ENCODE measurements at regions not wholly inside any gene's neighbourhood (a gene's known extent, or its start where the extent isn't known, plus 50 kb on each side); places are given as distances from the start of the nearest gene placed in this dataset.

DNA sequence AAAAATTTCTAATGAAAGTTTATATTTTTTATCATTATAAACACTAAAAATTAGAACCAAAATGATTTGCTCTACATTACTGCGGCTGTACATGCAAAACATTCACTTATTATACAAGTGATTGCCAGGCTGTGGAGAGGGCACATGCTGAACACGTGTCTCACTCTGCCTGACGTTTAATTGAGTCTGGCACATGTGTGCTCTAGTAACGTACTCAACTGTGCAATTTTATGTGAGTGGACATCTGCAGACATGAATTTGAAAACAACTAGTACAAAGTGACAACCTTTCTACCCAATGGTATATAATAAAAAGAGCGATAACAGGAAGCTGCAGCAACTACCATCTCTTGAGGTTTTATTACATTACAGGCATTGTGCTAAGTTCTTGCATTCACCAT lies 341.4 kb downstream of the KLF12 start:
- no peaks in the 10 kb centered on the region for H3K36me3 ChIP-seq (ENCODE audit: control insufficient read depth, insufficient read depth, low read length)
- TF ChIP-seq CTCF (IDR thresholded peaks at IDR 0.05; ENCODE audit: insufficient read depth, low read length, poor library complexity, severe bottlenecking): no peak
- no peak overlapping the region for H3K4me3 ChIP-seq (replicated peaks; ENCODE audit: low read depth, low read length)
- no peaks in the 10 kb centered on the region for H3K27me3 ChIP-seq (replicated peaks; ENCODE audit: control insufficient read depth, insufficient read depth, low read length)
- DNase-seq (ENCODE audit: extremely low read depth, insufficient read length): no peak

DNA sequence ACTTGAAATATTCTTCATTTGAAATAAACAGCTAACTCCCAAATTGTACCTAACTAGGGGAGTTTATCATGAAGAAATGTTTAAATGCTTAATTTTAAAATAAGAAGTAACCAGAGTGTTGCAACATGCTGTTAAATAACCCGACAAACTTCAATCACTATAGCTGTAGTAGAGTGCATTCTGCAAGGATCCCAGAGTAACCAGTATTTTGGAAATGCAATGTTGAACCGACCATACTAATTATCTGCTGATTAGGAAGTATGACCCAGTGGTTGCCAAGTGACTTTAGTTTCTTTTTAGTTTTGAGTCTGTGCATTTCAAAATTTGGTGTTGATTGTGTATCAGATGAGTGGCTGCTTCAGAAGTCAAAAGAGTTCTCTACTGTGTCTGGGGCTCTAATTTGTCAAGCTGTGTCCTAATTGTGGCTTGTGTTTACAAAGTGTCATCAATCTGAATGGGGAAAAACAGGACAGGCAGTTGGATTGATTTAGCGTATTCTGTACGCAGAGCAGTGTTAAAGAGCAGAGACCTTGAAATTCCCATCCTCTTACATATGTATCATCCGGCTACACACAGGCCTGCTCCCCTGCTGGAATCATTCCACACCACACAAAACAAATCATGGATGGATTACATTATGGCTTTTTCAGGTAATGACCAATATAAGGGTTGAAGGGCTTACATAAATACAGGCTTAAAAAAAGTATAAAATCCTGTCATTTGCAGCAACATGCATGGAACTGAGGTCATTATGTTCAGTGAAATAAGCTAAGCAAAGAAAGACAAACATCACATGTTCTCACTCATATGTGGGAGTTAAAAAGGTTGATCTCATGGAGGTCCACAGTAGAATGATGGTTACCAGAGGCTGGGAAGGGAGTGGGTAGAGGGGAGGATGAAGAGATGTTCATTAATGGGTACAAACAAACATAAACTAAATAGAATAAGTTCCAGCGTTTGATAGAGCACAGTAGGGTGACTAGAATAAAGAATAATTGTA lies 351.5 kb downstream of the KLF12 start:
- no peaks in the 10 kb centered on the region for H3K36me3 ChIP-seq (ENCODE audit: control insufficient read depth, insufficient read depth, low read length)
- H3K4me3 ChIP-seq (replicated peaks; ENCODE audit: low read depth, low read length): no peak overlapping the region
- H3K27me3 ChIP-seq (replicated peaks; ENCODE audit: control insufficient read depth, insufficient read depth, low read length): no peaks in the 10 kb centered on the region
- no peak for TF ChIP-seq CTCF (IDR thresholded peaks at IDR 0.05; ENCODE audit: insufficient read depth, low read length, poor library complexity, severe bottlenecking)
- DNase-seq (ENCODE audit: extremely low read depth, insufficient read length): no peak

GRCh38 chr13:73781384-73781783 lies 352.8 kb downstream of the KLF12 start:
- Histone ChIP-seq H3K4me3 (replicated peaks; ENCODE audit: low read depth, low read length) (no peak overlapping the region), H3K27me3 (replicated peaks; ENCODE audit: control insufficient read depth, insufficient read depth, low read length) (no peaks in the 10 kb centered on the region), H3K36me3 (ENCODE audit: control insufficient read depth, insufficient read depth, low read length) (no peaks in the 10 kb centered on the region)
- no peak for TF ChIP-seq CTCF (IDR thresholded peaks at IDR 0.05; ENCODE audit: insufficient read depth, low read length, poor library complexity, severe bottlenecking)
- DNase-seq (ENCODE audit: extremely low read depth, insufficient read length): no peak

DNA sequence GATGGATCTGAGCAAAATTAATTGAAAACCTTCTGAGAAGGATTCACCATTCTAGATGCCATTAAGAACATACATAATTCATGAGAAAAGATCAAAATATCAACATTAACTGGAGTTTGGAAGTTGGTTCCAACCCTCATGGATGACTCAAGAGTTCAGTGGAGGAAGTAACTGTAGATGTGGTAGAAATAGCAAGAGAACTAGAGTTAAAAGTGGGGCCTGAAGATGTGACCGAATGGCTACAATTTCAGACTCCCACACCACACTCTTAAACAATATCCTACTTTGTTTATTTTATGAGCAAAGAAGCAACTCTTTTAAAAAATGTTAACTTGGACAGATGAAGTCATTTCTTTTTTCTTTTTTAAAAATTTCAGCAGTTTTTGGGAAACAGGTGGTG lies 354.3 kb downstream of the KLF12 start:
- H3K27me3 ChIP-seq (replicated peaks; ENCODE audit: control insufficient read depth, insufficient read depth, low read length): no peaks in the 10 kb centered on the region
- no peak for DNase-seq (ENCODE audit: extremely low read depth, insufficient read length)
- no peak for TF ChIP-seq CTCF (IDR thresholded peaks at IDR 0.05; ENCODE audit: insufficient read depth, low read length, poor library complexity, severe bottlenecking)
- H3K4me3 ChIP-seq (replicated peaks; ENCODE audit: low read depth, low read length): no peak overlapping the region
- H3K36me3 ChIP-seq (ENCODE audit: control insufficient read depth, insufficient read depth, low read length): no peaks in the 10 kb centered on the region

GRCh38 chr13:73778242-73778864 lies 355.9 kb downstream of the KLF12 start:
- Histone ChIP-seq H3K27me3 (replicated peaks; ENCODE audit: control insufficient read depth, insufficient read depth, low read length) (no peaks in the 10 kb centered on the region), H3K36me3 (ENCODE audit: control insufficient read depth, insufficient read depth, low read length) (no peaks in the 10 kb centered on the region), H3K4me3 (replicated peaks; ENCODE audit: low read depth, low read length) (no peak overlapping the region)
- TF ChIP-seq CTCF (IDR thresholded peaks at IDR 0.05; ENCODE audit: insufficient read depth, low read length, poor library complexity, severe bottlenecking): no peak
- DNase-seq (ENCODE audit: extremely low read depth, insufficient read length): no peak
